Common myeloid progenitor, CD34-positive (primary cell): ENCODE measurements at regions not wholly inside any gene's neighbourhood (a gene's known extent, or its start where the extent isn't known, plus 50 kb on each side); places are given as distances from the start of the nearest gene placed in this dataset.

Experiments
- CTCF ChIA-PET: fragments of 350-600 bp; sonication (Branson Sonifier 250); formaldehyde crosslinking; loops from one replicate; lab custom pipeline; 2021; ENCODE audit warnings: antibody characterized with exemption; lab: Charles Lee
- POLR2A ChIA-PET: fragments of 350-600 bp; sonication (Branson Sonifier 250); formaldehyde crosslinking; loops from one replicate; lab custom pipeline; 2021; ENCODE audit warnings: antibody characterized with exemption; lab: Charles Lee
- DNase-seq, 3 donors: peaks; one replicate each; pipeline versions ENCODE4 v3.0.0 to v3.0.0-alpha.2; 2013
- H3K27ac ChIP-seq, 2 experiments: 1 replicate in 1 of 2; 2 replicates in 1 of 2; pipeline ENCODE4 v1.7.0; 2013; ENCODE audit warnings: inconsistent platforms in 2 of 2, low read length in 2 of 2, mild to moderate bottlenecking in 2 of 2, low read depth in 1 of 2, moderate library complexity in 1 of 2; ENCODE audit not compliant: severe bottlenecking in 2 of 2, insufficient read depth in 1 of 2, poor library complexity in 1 of 2
- H3K27me3 ChIP-seq, 5 experiments: replicated peaks in 2 of 5; 1 replicate in 3 of 5; 2 replicates in 2 of 5; pipeline versions ENCODE4 v1.6.1 to v1.7.0; 2013; ENCODE audit warnings: low read length in 4 of 5, mild to moderate bottlenecking in 2 of 5, moderate library complexity in 2 of 5, inconsistent platforms in 1 of 5; ENCODE audit not compliant: insufficient read depth in 5 of 5, control insufficient read depth in 4 of 5
- H3K36me3 ChIP-seq, 4 experiments: 1 replicate in 2 of 4; 2 replicates in 2 of 4; pipeline versions ENCODE4 v1.6.1 to v1.7.0; 2013; ENCODE audit warnings: low read length in 3 of 4, control low read depth in 1 of 4, mild to moderate bottlenecking in 1 of 4; ENCODE audit not compliant: control insufficient read depth in 4 of 4, insufficient read depth in 4 of 4
- H3K4me1 ChIP-seq, 4 experiments: 1 replicate in 3 of 4; 2 replicates in 1 of 4; pipeline versions ENCODE4 v1.6.1 to v1.7.1; 2013; ENCODE audit warnings: low read length in 3 of 4, mild to moderate bottlenecking in 3 of 4, control low read depth in 1 of 4, inconsistent platforms in 1 of 4, moderate library complexity in 1 of 4; ENCODE audit not compliant: control insufficient read depth in 4 of 4, insufficient read depth in 4 of 4; ENCODE audit errors: control extremely low read depth in 1 of 4
- H3K4me3 ChIP-seq, 7 experiments: 1 replicate in 4 of 7; 2 replicates in 3 of 7; pipeline versions ENCODE4 v1.5.1 to v1.7.0; 2013; ENCODE audit warnings: mild to moderate bottlenecking in 7 of 7, low read length in 6 of 7, moderate library complexity in 6 of 7, inconsistent platforms in 2 of 7, low read depth in 2 of 7, control low read depth in 1 of 7; ENCODE audit not compliant: insufficient read depth in 4 of 7, control insufficient read depth in 1 of 7; ENCODE audit errors: extremely low read depth in 1 of 7
- H3K9me3 ChIP-seq, 5 experiments: 1 replicate in 4 of 5; 2 replicates in 1 of 5; pipeline versions ENCODE4 v1.6.1 to v1.7.1; 2013; ENCODE audit warnings: low read length in 4 of 5, mild to moderate bottlenecking in 2 of 5, inconsistent platforms in 1 of 5, low read depth in 1 of 5, moderate library complexity in 1 of 5; ENCODE audit not compliant: control insufficient read depth in 4 of 5, insufficient read depth in 2 of 5; ENCODE audit errors: control extremely low read depth in 1 of 5
- WGBS: methylation state at CpG from one replicate; pipeline ENCODE4 v1.1.5; 2013; ENCODE audit not compliant: insufficient coverage; 5-methylcytosine and 5-hydroxymethylcytosine counted together

- H3K36me3 ChIP-seq, result no peaks in the 10 kb centered on the region
- H3K27me3 ChIP-seq, result peaks cover 0 to 3% (median 0%) of the 10 kb centered on the region in 5 experiments
- no peak for DNase-seq
- POLR2A ChIA-PET, result no interaction called here
- H3K27ac ChIP-seq, result no peak overlapping the region
- no peaks in the 10 kb centered on the region for H3K9me3 ChIP-seq
- H3K4me1 ChIP-seq, result no peaks in the 10 kb centered on the region
- CTCF ChIA-PET, result interaction anchor here (1.2 kb wide), 1 partner anchor 23 kb away, joined by 3 read pairs; no protein-coding TSS in a partner anchor
- WGBS, result 80% methylated on average over 3 of the region's 3 CpGs
- H3K4me3 ChIP-seq, result no peak overlapping the region
Observed at GRCh38 chr12:108400056-108400455, 60.9 kb upstream of the CMKLR1 start.

- DNase-seq, result no peak
- Histone ChIP-seq H3K27ac (no peak overlapping the region), H3K27me3 (peaks cover 0 to 3% (median 0%) of the 10 kb centered on the region in 5 experiments), H3K9me3 (no peaks in the 10 kb centered on the region), H3K4me3 (no peak overlapping the region), H3K36me3 (no peaks in the 10 kb centered on the region), H3K4me1 (no peaks in the 10 kb centered on the region)
- POLR2A ChIA-PET, result no interaction called here
- 41% methylated on average over 2 of the region's 5 CpGs for WGBS
- CTCF ChIA-PET, result no interaction called here
Observed at GRCh38 chr12:108399514-108399913, 60.4 kb upstream of the CMKLR1 start.

GRCh38 chr12:108394196-108394595 lies 55.1 kb upstream of the CMKLR1 start:
- Histone ChIP-seq H3K36me3 (no peaks in the 10 kb centered on the region), H3K27me3 (peaks cover 0 to 4% (median 0%) of the 10 kb centered on the region in 5 experiments), H3K9me3 (peaks cover 0 to 2% (median 0%) of the 10 kb centered on the region in 5 experiments), H3K4me3 (no peak overlapping the region), H3K27ac (no peak overlapping the region), H3K4me1 (no peaks in the 10 kb centered on the region)
- no peak for DNase-seq
- ChIA-PET CTCF (no interaction called here), POLR2A (no interaction called here)
- WGBS, result 83% methylated on average over 3 of the region's 5 CpGs

- H3K4me1 ChIP-seq, result no peaks in the 10 kb centered on the region
- no peak overlapping the region for H3K4me3 ChIP-seq
- no peak overlapping the region for H3K27ac ChIP-seq
- POLR2A ChIA-PET, result no interaction called here
- peaks cover 0 to 2% (median 0%) of the 10 kb centered on the region in 5 experiments for H3K9me3 ChIP-seq
- WGBS, result 98% methylated on average over 5 of the region's 5 CpGs
- CTCF ChIA-PET, result no interaction called here
- no peak for DNase-seq
- peaks cover 0 to 4% (median 0%) of the 10 kb centered on the region in 5 experiments for H3K27me3 ChIP-seq
- H3K36me3 ChIP-seq, result no peaks in the 10 kb centered on the region
Observed at GRCh38 chr12:108392284-108392683, 53.2 kb upstream of the CMKLR1 start.

- Histone ChIP-seq H3K4me1 (no peaks in the 10 kb centered on the region), H3K27me3 (peaks cover 0 to 4% (median 0%) of the 10 kb centered on the region in 5 experiments), H3K36me3 (no peaks in the 10 kb centered on the region), H3K27ac (no peak overlapping the region), H3K4me3 (no peak overlapping the region), H3K9me3 (peaks cover 0 to 5% (median 0%) of the 10 kb centered on the region in 5 experiments)
- 52% methylated on average over 7 of the region's 7 CpGs for WGBS
- CTCF ChIA-PET, result no interaction called here
- POLR2A ChIA-PET, result no interaction called here
- DNase-seq, result no peak
Observed at GRCh38 chr12:108390495-108391203, 51.5 kb upstream of the CMKLR1 start.

- ChIA-PET CTCF (no interaction called here), POLR2A (no interaction called here)
- H3K27me3 ChIP-seq, result peaks cover 0 to 4% (median 0%) of the 10 kb centered on the region in 5 experiments
- H3K4me1 ChIP-seq, result no peaks in the 10 kb centered on the region
- 100% methylated on average over 1 of the region's 1 CpG for WGBS
- H3K4me3 ChIP-seq, result no peak overlapping the region
- no peak overlapping the region for H3K27ac ChIP-seq
- H3K36me3 ChIP-seq, result no peaks in the 10 kb centered on the region
- no peak for DNase-seq
- H3K9me3 ChIP-seq, result peaks cover 0 to 15% (median 6%) of the 10 kb centered on the region in 5 experiments
Observed at GRCh38 chr12:108389544-108389943, 50.4 kb upstream of the CMKLR1 start.
